ENCODE measurements at regions not wholly inside any gene's neighbourhood (a gene's known extent, or its start where the extent isn't known, plus 50 kb on each side); places are given as distances from the start of the nearest gene placed in this dataset.

DNA sequence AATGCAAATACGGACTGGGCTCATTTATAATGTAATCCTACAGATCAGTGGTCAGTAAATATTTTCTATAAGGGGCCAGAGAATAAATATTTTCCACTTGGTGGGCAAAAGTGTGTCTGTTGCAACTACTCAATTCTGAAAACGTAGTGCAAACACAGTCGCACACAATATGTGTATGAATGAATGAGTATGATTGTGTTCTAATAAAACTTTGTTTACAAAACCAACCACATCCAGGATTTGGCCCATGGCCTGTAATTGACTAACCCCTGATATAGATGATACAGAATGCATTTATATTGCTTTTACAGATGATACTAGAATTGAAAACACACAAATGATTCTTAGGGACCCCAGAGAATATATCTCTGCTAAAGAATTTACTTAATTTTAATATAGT lies 197.6 kb downstream of the ASB9 start:
- H3K4me1 ChIP-seq (replicated peaks in 1 of 2): no peaks in the 10 kb centered on the region
- no peak overlapping the region for H3K4me3 ChIP-seq
- intact Hi-C loops (cut with DNase I): no loop called here
- no peaks in the 10 kb centered on the region for H3K9me3 ChIP-seq (replicated peaks in 1 of 3)
- no peak overlapping the region for H3K27ac ChIP-seq
- no peaks in the 10 kb centered on the region for H3K27me3 ChIP-seq
- no peak for DNase-seq
- WGBS, 4 donors: 34 to 60% (median 54%) methylated on average over 3 of the region's 3 CpGs
- no peaks in the 10 kb centered on the region for H3K36me3 ChIP-seq (replicated peaks in 1 of 2)
- TF ChIP-seq POLR2A (IDR thresholded peaks at IDR 0.05): no peak
- TF ChIP-seq, protein P1, sequence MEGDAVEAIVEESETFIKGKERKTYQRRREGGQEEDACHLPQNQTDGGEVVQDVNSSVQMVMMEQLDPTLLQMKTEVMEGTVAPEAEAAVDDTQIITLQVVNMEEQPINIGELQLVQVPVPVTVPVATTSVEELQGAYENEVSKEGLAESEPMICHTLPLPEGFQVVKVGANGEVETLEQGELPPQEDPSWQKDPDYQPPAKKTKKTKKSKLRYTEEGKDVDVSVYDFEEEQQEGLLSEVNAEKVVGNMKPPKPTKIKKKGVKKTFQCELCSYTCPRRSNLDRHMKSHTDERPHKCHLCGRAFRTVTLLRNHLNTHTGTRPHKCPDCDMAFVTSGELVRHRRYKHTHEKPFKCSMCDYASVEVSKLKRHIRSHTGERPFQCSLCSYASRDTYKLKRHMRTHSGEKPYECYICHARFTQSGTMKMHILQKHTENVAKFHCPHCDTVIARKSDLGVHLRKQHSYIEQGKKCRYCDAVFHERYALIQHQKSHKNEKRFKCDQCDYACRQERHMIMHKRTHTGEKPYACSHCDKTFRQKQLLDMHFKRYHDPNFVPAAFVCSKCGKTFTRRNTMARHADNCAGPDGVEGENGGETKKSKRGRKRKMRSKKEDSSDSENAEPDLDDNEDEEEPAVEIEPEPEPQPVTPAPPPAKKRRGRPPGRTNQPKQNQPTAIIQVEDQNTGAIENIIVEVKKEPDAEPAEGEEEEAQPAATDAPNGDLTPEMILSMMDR (IDR thresholded peaks at IDR 0.05): no peak

DNA sequence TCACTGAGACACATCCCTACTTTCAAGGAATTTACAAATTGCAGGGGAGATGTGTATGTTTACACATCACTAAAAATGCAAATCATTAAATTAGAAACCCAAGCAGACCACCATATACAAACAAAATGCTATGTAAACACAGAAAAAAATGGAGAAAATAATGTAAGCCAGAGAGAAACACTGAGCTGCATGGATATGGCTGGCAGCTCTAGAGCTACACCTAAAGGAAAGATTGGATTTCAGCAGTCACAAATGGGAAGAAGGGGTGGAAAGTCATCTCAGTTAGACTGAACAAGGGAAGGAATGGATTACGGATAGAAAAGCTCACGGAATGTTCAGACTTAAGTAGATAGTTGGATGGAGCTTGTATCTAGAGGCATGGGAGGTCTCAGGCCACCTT lies 186.3 kb downstream of the MOSPD2 start:
- intact Hi-C loops (cut with DNase I): no loop called here

DNA sequence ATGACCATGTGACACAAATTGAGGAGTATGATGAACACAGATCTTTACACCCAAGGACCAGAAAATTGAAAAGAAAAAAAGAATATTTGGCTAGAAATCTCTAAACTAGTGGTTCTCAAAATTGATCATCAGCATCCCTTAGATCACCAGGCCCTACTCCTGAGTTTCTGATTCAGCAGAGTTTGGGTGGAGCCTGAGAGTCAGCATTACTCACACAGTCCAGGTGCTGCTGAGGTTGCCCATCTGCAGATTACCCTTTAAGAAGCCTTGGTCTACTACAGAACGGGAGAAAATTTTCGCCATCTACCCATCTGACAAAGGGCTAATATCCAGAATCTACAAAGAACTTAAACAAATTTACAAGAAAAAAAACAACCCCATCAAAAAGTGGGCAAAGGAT lies 182.8 kb downstream of the MOSPD2 start:
- Histone ChIP-seq H3K9me3 (replicated peaks in 1 of 3) (no peaks in the 10 kb centered on the region), H3K4me3 (no peak overlapping the region), H3K27ac (no peak overlapping the region), H3K4me1 (replicated peaks in 1 of 2) (no peaks in the 10 kb centered on the region), H3K36me3 (replicated peaks in 1 of 2) (no peaks in the 10 kb centered on the region), H3K27me3 (no peaks in the 10 kb centered on the region)
- intact Hi-C loops (cut with DNase I): no loop called here
- TF ChIP-seq, protein P1 (IDR thresholded peaks at IDR 0.05): no peak
- no peak for TF ChIP-seq POLR2A (IDR thresholded peaks at IDR 0.05)
- WGBS, 4 donors: 56 to 84% (median 70%) methylated on average over 2 of the region's 2 CpGs
- DNase-seq: no peak

More for the DNA sequence above, 186.3 kb downstream of the MOSPD2 start:
- Histone ChIP-seq H3K27ac (no peak overlapping the region), H3K4me3 (no peak overlapping the region), H3K9me3 (replicated peaks in 1 of 3) (no peaks in the 10 kb centered on the region), H3K36me3 (replicated peaks in 1 of 2) (no peaks in the 10 kb centered on the region), H3K4me1 (replicated peaks in 1 of 2) (no peaks in the 10 kb centered on the region), H3K27me3 (no peaks in the 10 kb centered on the region)
- DNase-seq: no peak
- 56 to 61% (median 60%) methylated on average over 2 of the region's 2 CpGs for WGBS, 4 donors
- TF ChIP-seq POLR2A (IDR thresholded peaks at IDR 0.05): no peak
- TF ChIP-seq, protein P1 (IDR thresholded peaks at IDR 0.05): no peak

DNA sequence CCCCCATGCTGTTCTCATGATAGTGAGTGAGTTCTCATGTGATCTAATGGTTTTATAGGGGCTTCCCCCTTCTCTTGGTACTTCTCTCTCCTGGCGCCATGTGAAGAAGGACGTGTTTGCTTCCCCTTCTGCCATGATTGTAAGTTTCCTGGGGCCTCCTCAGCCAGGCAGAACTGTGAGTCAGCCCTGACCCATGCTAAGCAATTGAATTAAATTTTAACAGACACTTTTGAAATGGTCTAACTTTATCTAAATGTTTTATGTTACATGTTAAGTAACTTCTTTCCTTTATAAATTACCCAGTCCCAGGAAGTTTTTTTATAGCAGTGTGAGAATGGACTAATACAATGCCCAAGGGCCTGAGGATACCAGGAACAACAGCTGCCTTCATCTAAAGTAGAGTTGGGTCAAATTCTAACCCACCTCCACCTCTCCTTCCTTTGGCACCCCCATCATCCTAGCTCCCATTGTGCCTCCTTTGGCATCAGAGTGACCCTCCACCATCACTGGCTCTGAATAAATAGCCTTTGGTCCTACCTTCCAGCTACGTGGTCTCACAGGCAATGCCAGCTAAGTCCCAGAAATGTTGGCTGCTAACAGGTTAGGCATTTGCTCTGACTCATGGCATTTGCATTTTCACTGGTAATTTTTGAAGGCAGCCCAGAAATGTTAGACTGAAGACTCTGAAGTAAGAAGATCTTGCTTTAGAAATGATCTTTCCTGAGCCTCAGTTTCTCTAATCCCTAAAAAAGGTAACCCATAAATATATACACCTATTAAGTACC lies 182.1 kb downstream of the MOSPD2 start:
- no peak for DNase-seq
- Histone ChIP-seq H3K36me3 (replicated peaks in 1 of 2) (no peaks in the 10 kb centered on the region), H3K27ac (no peak overlapping the region), H3K9me3 (replicated peaks in 1 of 3) (no peaks in the 10 kb centered on the region), H3K27me3 (no peaks in the 10 kb centered on the region), H3K4me1 (replicated peaks in 1 of 2) (no peaks in the 10 kb centered on the region), H3K4me3 (no peak overlapping the region)
- intact Hi-C loops (cut with DNase I): no loop called here
- TF ChIP-seq, protein P1 (IDR thresholded peaks at IDR 0.05): no peak
- no peak for TF ChIP-seq POLR2A (IDR thresholded peaks at IDR 0.05)
- WGBS, 4 donors: 69 to 77% (median 73%) methylated on average over 3 of the region's 3 CpGs

All from adrenal gland (tissue), 9 donors.